LNCaP clone FGC (cell line): ENCODE measurements at regions not wholly inside any gene's neighbourhood (a gene's known extent, or its start where the extent isn't known, plus 50 kb on each side); places are given as distances from the start of the nearest gene placed in this dataset.

Experiments used
- DNase-seq: peaks from one replicate; pipeline ENCODE4 v3.0.0-alpha.2; 2011; ENCODE audit warnings: low read depth
- H3K4me3 ChIP-seq: 2 replicates; pipeline ENCODE4 v1.5.1; 2011; ENCODE audit warnings: mild to moderate bottlenecking, low read depth, low read length, control low read depth
- TF ChIP-seq, protein P1 (sequence below): IDR thresholded peaks from 2 replicates; pipeline ENCODE4 v1.5.1; 2012; ENCODE audit warnings: mild to moderate bottlenecking; ENCODE audit not compliant: control insufficient read depth, insufficient read depth; ENCODE audit errors: extremely low read depth

DNA sequence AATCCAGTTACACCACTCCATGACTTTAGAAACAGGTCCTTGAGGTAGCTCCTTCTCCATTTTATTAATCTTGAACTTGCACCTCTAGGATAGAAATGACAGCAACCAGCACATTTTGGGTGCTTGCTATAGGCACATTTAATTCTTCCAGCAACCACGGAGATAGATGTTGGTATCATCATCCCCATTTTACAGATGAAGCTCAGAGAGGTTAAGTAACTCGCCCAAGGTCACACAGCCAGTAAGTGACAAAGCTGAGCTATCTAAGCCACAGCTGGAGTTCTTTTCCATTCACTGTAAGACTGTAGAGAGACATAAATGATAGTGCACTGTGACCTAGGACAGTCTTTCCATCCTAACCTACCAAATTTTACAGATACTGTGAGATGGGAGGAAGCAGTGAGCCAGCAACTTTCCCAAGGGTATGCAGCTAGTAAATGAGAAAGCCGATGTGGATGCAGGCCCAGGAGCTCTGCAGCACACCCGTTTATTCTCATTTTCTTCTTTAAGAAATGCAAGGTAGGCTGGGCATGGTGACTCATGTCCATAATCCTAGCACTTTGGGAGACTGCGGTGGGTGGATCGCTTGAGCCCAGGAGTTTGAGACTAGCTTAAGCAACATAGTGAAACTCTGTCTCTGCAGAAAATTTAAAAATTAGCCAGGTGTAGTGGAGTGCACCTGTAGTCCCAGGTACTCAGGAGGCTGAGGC, 103.2 kb downstream of the TBX5 start:
- DNase-seq, result no peak
- TF ChIP-seq, protein P1, sequence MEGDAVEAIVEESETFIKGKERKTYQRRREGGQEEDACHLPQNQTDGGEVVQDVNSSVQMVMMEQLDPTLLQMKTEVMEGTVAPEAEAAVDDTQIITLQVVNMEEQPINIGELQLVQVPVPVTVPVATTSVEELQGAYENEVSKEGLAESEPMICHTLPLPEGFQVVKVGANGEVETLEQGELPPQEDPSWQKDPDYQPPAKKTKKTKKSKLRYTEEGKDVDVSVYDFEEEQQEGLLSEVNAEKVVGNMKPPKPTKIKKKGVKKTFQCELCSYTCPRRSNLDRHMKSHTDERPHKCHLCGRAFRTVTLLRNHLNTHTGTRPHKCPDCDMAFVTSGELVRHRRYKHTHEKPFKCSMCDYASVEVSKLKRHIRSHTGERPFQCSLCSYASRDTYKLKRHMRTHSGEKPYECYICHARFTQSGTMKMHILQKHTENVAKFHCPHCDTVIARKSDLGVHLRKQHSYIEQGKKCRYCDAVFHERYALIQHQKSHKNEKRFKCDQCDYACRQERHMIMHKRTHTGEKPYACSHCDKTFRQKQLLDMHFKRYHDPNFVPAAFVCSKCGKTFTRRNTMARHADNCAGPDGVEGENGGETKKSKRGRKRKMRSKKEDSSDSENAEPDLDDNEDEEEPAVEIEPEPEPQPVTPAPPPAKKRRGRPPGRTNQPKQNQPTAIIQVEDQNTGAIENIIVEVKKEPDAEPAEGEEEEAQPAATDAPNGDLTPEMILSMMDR, result no peak
- no peak overlapping the region for H3K4me3 ChIP-seq

DNA sequence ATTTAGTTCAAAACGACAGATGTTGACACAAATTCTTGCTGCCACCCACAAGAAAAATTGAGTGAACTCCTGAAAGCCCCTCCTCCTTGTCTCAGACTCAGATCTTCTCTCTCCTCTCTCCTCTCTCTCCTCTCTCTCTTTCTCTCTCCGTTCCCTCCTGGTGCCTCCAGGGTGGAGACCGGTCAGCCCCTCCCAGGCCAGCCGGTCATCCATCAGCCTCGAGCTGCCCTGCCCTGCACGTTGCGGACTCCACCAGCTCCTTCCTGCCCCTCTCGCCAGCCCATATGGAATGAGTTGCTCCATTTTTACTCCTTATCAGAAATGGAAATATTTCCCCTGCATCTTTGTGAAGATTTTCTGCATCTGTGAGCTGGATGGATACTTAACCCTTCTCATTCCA, 103.8 kb downstream of the TBX5 start:
- H3K4me3 ChIP-seq, result no peak overlapping the region
- TF ChIP-seq, protein P1, result no peak
- DNase-seq, result no peak

DNA sequence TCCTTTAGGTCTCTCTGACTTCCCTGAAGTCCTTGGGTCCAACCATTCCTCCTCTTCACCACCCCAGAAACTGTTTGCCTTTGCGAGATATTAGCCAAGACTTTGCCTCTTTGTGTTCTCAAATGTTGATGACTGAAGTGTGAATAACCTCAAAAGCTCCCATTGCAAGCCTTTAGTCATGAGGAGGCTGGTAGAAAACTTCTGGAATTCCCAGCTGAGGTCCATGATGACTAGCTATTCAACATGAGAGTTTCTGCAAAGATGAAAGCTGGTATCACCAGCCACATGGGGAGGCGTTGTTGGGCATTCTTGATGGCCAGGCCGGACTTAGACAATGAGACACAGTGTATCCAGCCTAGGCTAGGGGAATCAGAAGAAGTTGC, 111.7 kb downstream of the TBX5 start:
- DNase-seq, result no peak
- TF ChIP-seq, protein P1, result no peak
- H3K4me3 ChIP-seq, result no peak overlapping the region

DNA sequence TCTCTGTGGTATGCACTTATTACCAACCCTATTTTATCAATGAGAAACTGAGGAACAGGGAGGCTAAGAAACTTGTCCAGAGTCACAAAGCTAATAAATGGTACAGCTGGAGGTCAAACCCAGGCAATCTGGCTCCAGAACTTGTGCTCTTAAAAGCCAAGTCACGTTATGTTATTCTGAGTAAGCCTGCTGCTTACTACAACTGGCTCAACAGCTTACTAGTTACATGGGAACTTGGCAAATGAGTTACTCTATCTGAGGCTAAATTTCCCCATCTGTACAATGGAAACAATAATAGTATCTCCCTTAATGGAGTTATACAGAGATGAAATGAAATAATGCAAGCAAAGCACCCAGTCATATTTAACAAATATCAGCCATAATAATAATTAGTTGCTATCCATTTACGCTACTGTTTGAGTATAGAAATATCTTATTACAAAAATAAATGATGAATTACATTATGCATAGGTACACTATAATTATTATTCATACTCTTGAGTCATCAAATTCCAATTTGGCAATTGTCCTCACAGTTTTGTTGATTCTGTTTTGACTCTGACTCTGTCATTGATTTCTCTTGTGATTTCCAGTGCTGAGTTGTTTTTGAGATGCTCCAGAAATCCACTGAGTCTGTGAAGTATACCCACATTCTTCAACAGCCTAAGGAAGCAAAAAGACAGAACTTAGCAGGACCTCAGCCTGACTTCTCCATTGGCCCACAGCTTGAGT, 112.2 kb downstream of the TBX5 start:
- TF ChIP-seq, protein P1, result no peak
- no peak for DNase-seq
- H3K4me3 ChIP-seq, result no peak overlapping the region

DNA sequence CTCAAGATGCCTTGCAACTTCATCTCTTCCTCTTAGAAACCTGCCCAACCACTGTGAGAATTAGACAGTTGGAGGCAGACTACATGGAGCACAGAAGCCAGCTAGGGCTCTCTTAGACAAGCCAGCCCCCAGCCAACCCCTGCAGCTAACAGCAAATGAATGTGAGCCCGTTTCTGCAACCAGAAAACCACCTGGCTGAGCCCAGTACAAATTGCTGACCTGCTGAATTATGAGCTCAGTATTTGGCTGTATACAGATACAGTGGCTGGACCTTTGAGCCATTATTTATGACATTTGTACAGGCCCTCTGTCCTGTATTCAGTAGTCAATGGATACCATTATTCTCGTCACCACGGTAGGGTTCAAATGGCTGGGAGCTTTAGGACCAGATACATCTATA, 112.9 kb downstream of the TBX5 start:
- TF ChIP-seq, protein P1, result no peak
- no peak overlapping the region for H3K4me3 ChIP-seq
- DNase-seq, result no peak

DNA sequence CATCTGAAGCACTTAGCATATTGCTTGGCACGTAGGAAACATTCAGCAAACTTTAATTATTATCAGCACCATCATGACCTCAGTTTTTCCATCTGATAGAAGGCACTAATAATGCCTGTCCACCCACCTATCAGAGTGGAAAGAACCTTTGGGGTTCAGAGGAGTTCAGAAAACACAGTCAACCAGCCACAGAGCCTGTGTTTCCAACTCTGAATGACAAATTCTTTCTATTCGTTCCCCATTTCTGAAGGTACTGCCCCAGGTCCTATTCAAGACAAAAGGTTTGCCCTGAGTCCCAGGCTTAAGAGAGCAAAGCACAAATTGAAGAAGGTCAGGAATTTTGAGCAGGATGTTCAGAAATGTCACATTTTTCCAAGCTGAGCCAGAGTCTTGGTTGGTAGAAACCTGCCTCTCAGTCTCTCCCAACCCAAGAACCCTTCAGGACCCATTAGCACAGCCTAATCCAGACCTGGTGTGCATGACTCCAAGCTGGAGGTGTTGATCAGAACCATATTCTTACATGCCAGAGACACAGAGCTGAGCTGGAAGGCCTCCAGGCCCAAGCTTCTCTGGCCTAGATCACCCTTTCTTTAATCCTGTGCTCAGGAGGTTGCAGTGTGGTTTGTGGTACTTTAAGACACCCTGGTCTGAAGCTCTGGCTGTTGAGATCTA, 114.4 kb downstream of the TBX5 start:
- TF ChIP-seq, protein P1, result no peak
- H3K4me3 ChIP-seq, result no peak overlapping the region
- no peak for DNase-seq
